Thyroid gland (tissue), 4 donors: ENCODE measurements at regions not wholly inside any gene's neighbourhood (a gene's known extent, or its start where the extent isn't known, plus 50 kb on each side); places are given as distances from the start of the nearest gene placed in this dataset.

Experiments
- DNase-seq, 2 donors: peaks; one replicate each; pipeline ENCODE4 v3.0.0-alpha.2; 2019
- H3K27ac ChIP-seq, 3 donors: fragments of 200-600 bp; sonication (generic); 1 replicate in 2 of 3; 2 replicates in 1 of 3; pipeline ENCODE4 v1.5.1; 2016 to 2019; ENCODE audit warnings: mild to moderate bottlenecking in 1 of 3, moderate library complexity in 1 of 3
- H3K27me3 ChIP-seq: fragments of 200-600 bp; sonication (generic); one replicate; pipeline ENCODE4 v1.5.1; 2019
- H3K36me3 ChIP-seq, 2 donors: fragments of 200-600 bp; sonication (generic); one replicate each; pipeline ENCODE4 v1.5.1; 2016 to 2019
- H3K4me1 ChIP-seq, 2 donors: fragments of 200-600 bp; sonication (generic); one replicate each; pipeline ENCODE4 v1.5.1; 2017 to 2019
- H3K4me3 ChIP-seq, 3 donors: fragments of 200-600 bp; sonication (generic); replicated peaks in 1 of 3; 1 replicate in 2 of 3; 2 replicates in 1 of 3; pipeline ENCODE4 v1.5.1; 2016; ENCODE audit warnings: mild to moderate bottlenecking in 1 of 3
- H3K9me3 ChIP-seq: fragments of 200-600 bp; sonication (generic); one replicate; pipeline ENCODE4 v1.5.1; 2017
- POLR2A ChIP-seq, 2 donors: fragments of 450-650 bp; IDR thresholded peaks; one replicate each; pipeline ENCODE4 v1.6.1; 2017; ENCODE audit warnings: antibody characterized with exemption in 2 of 2, mild to moderate bottlenecking in 2 of 2, moderate library complexity in 1 of 2
- WGBS, 2 donors: methylation state at CpG; one replicate each; pipeline ENCODE4 v1.1.5; 2017; 5-methylcytosine and 5-hydroxymethylcytosine counted together
- intact Hi-C: fragments of 100-400 bp; cut with DNase I; formaldehyde crosslinking; loops from one replicate; pipeline ENCODE4 v1.15.1; 2023
- TF ChIP-seq, protein P1 (sequence below), 6 experiments: fragments of 200-600 bp in 3 of 6; fragments of 450-650 bp in 3 of 6; sonication (generic) in 3 of 6; IDR thresholded peaks; one replicate each; pipeline ENCODE4 v1.5.1; 2016 to 2019; ENCODE audit warnings: antibody characterized with exemption in 6 of 6, mild to moderate bottlenecking in 2 of 6, inconsistent platforms in 1 of 6, moderate library complexity in 1 of 6

DNA sequence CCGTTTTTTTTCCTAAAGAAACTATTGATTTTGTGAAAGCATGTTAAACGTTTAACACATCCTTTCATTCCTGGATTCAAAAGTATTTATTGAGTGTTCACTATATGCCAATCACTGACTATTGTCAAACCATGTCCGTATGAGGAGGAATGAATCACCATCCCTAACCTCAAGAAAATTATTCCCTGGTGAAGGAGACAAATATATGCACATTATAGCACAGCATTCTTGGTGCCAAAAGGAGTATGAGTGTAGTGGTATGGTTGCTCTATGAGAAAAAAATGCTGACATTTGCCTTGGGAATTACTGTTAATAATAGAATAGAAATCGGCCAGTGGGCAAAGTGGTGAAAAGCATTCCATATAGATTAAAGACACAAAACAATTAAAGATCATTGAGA lies 1390.1 kb downstream of the MRPL39 start:
- no peaks in the 10 kb centered on the region for H3K27me3 ChIP-seq
- H3K27ac ChIP-seq: no peak overlapping the region
- intact Hi-C loops: no loop called here
- DNase-seq: no peak
- TF ChIP-seq POLR2A (IDR thresholded peaks at IDR 0.05): no peak
- H3K9me3 ChIP-seq: no peaks in the 10 kb centered on the region
- 62 to 72% methylated on average over 4 of the region's 4 CpGs for WGBS, 2 donors
- H3K4me1 ChIP-seq: no peaks in the 10 kb centered on the region
- no peak overlapping the region for H3K4me3 ChIP-seq
- H3K36me3 ChIP-seq: no peaks in the 10 kb centered on the region

DNA sequence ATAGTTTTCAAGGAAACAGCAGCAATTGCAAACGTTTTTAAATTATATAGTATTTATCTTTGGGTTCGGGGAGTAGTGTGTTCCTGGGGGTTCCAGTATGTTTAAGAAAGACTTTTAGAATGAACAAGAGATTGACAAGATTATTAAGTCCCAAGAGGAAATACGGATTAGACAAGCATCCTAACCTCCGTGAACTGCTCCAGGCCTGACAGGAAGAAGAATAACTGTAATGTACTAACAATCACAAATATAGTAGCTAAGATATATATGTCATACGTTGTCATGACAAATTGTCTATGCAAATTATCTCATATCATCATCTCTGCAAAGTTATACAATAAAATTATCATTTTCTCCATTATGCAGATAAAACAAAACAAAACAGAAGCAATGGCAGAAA lies 1397.2 kb downstream of the MRPL39 start:
- Histone ChIP-seq H3K36me3 (no peaks in the 10 kb centered on the region), H3K4me1 (no peaks in the 10 kb centered on the region), H3K27me3 (no peaks in the 10 kb centered on the region), H3K4me3 (no peak overlapping the region), H3K27ac (no peak overlapping the region), H3K9me3 (no peaks in the 10 kb centered on the region)
- no peak for DNase-seq
- 71 to 72% methylated on average over 5 of the region's 5 CpGs for WGBS, 2 donors
- intact Hi-C loops: no loop called here
- TF ChIP-seq POLR2A (IDR thresholded peaks at IDR 0.05): no peak
- TF ChIP-seq, protein P1, sequence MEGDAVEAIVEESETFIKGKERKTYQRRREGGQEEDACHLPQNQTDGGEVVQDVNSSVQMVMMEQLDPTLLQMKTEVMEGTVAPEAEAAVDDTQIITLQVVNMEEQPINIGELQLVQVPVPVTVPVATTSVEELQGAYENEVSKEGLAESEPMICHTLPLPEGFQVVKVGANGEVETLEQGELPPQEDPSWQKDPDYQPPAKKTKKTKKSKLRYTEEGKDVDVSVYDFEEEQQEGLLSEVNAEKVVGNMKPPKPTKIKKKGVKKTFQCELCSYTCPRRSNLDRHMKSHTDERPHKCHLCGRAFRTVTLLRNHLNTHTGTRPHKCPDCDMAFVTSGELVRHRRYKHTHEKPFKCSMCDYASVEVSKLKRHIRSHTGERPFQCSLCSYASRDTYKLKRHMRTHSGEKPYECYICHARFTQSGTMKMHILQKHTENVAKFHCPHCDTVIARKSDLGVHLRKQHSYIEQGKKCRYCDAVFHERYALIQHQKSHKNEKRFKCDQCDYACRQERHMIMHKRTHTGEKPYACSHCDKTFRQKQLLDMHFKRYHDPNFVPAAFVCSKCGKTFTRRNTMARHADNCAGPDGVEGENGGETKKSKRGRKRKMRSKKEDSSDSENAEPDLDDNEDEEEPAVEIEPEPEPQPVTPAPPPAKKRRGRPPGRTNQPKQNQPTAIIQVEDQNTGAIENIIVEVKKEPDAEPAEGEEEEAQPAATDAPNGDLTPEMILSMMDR (IDR thresholded peaks at IDR 0.05): no peak

GRCh38 chr21:24208562-24209260 lies 1398.6 kb downstream of the MRPL39 start:
- Histone ChIP-seq H3K27ac (no peak overlapping the region), H3K4me1 (no peaks in the 10 kb centered on the region), H3K36me3 (no peaks in the 10 kb centered on the region), H3K27me3 (no peaks in the 10 kb centered on the region), H3K4me3 (no peak overlapping the region), H3K9me3 (no peaks in the 10 kb centered on the region)
- WGBS, 2 donors: 90 to 97% methylated on average over 22 to 44 of the region's 54 CpGs
- intact Hi-C loops: no loop called here
- no peak for TF ChIP-seq POLR2A (IDR thresholded peaks at IDR 0.05)
- TF ChIP-seq, protein P1 (IDR thresholded peaks at IDR 0.05): no peak
- DNase-seq: no peak

DNA sequence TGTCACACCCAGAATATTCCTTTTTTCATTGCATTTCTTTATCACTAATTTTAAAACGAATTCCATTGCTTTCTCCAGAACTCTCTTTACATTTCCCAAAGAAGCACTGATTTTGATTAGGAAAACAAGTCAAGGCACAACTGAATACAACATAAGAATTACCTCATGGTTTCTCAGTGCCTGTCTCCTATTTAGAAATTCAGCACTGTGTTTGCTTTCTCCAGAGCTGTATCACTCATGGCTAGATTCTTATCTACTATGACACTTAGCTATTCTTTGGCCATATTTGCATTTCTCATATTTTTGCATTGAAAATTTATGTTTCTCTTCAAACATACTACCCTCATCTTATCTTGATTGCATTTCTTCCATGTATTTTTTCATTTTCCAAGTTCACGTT lies 1402.0 kb downstream of the MRPL39 start:
- intact Hi-C loops: no loop called here
- H3K27ac ChIP-seq: no peak overlapping the region
- H3K27me3 ChIP-seq: no peaks in the 10 kb centered on the region
- no peak overlapping the region for H3K4me3 ChIP-seq
- no peak for TF ChIP-seq POLR2A (IDR thresholded peaks at IDR 0.05)
- TF ChIP-seq, protein P1 (IDR thresholded peaks at IDR 0.05): no peak
- no peaks in the 10 kb centered on the region for H3K9me3 ChIP-seq
- no peaks in the 10 kb centered on the region for H3K36me3 ChIP-seq
- no peaks in the 10 kb centered on the region for H3K4me1 ChIP-seq
- DNase-seq: no peak
- WGBS, 2 donors: 54 to 61% methylated on average over 2 of the region's 2 CpGs

- no peaks in the 10 kb centered on the region for H3K4me1 ChIP-seq
- TF ChIP-seq POLR2A (IDR thresholded peaks at IDR 0.05): no peak
- TF ChIP-seq, protein P1 (IDR thresholded peaks at IDR 0.05): no peak
- no peak overlapping the region for H3K27ac ChIP-seq
- intact Hi-C loops: no loop called here
- no peaks in the 10 kb centered on the region for H3K9me3 ChIP-seq
- H3K4me3 ChIP-seq: no peak overlapping the region
- WGBS, 2 donors: 80 to 81% methylated on average over 6 of the region's 6 CpGs
- no peaks in the 10 kb centered on the region for H3K36me3 ChIP-seq
- DNase-seq: no peak
- no peaks in the 10 kb centered on the region for H3K27me3 ChIP-seq
These were observed 1402.6 kb downstream of the MRPL39 start for GRCh38 chr21:24204641-24205040.
